B cell (primary cell): ENCODE measurements at regions not wholly inside any gene's neighbourhood (a gene's known extent, or its start where the extent isn't known, plus 50 kb on each side); places are given as distances from the start of the nearest gene placed in this dataset.
"Not testable (repeated sequence)": the region's sequence is repeated elsewhere in the genome, so short reads cannot be mapped to it uniquely, and the experiment has no call there.

ENCODE experiments used
- CTCF ChIP-seq: fragments of 200-600 bp; IDR thresholded peaks from one replicate; pipeline ENCODE4 v1.8.0; 2022; ENCODE audit warnings: antibody characterized with exemption, mild to moderate bottlenecking
- EZH2 ChIP-seq: IDR thresholded peaks from 2 replicates; pipeline ENCODE4 v1.6.1; 2012; ENCODE audit warnings: borderline replicate concordance, low read depth, mild to moderate bottlenecking, moderate library complexity, low read length; ENCODE audit not compliant: insufficient read depth, poor library complexity, severe bottlenecking

- not testable (repeated sequence) for TF ChIP-seq CTCF, EZH2
These were observed 70.3 kb upstream of the CLEC6A start for GRCh38 chr12:8385431-8385830.
